HEK293 (cell line): ENCODE measurements at regions not wholly inside any gene's neighbourhood (a gene's known extent, or its start where the extent isn't known, plus 50 kb on each side); places are given as distances from the start of the nearest gene placed in this dataset.

Experiments
- CTCF ChIA-PET: fragments of 350-600 bp; formaldehyde crosslinking; extraction: SDS; loops from one replicate; lab custom pipeline; 2021; ENCODE audit warnings: antibody characterized with exemption; lab: Yijun Ruan, JAX
- POLR2A ChIA-PET: fragments of 300-600 bp; formaldehyde crosslinking; extraction: SDS; loops from one replicate; lab custom pipeline; 2020; ENCODE audit warnings: antibody characterized with exemption, inconsistent platforms; lab: Yijun Ruan, JAX
- H3K27ac ChIP-seq: fragments of 200-500 bp; sonication (Bioruptor generic); 2 replicates; pipeline ENCODE4 v1.5.1; 2014; ENCODE audit warnings: low read depth, low read length, control low read depth, inconsistent platforms; ENCODE audit errors: extremely low read depth
- H3K36me3 ChIP-seq, 2 experiments: fragments of 200-500 bp in 1 of 2; sonication (Bioruptor generic) in 1 of 2; 1 replicate in 1 of 2; 2 replicates in 1 of 2; pipeline ENCODE4 v1.5.1; 2014 to 2017; ENCODE audit warnings: inconsistent platforms in 2 of 2, low read length in 2 of 2; ENCODE audit not compliant: control insufficient read depth in 2 of 2, insufficient read depth in 1 of 2
- H3K4me1 ChIP-seq: fragments of 200-500 bp; sonication (Bioruptor generic); 2 replicates; pipeline ENCODE4 v1.5.1; 2014; ENCODE audit warnings: mild to moderate bottlenecking, low read length, inconsistent platforms; ENCODE audit not compliant: control insufficient read depth, insufficient read depth
- H3K4me3 ChIP-seq: 2 replicates; pipeline ENCODE4 v1.5.1; 2011; ENCODE audit warnings: low read depth, mild to moderate bottlenecking, control low read depth, low read length, moderate library complexity
- H3K9me3 ChIP-seq: fragments of 200-500 bp; sonication (Bioruptor generic); 2 replicates; pipeline ENCODE4 v1.5.1; 2014; ENCODE audit warnings: low read depth, low read length, inconsistent platforms; ENCODE audit not compliant: control insufficient read depth, insufficient read depth
- ATF2 ChIP-seq: fragments of 450-650 bp; formaldehyde crosslinking; IDR thresholded peaks from 2 replicates; pipeline ENCODE4 v1.5.1; 2016; ENCODE audit warnings: missing biosample characterization, missing genetic modification characterization, low read depth
- INSM2 ChIP-seq: fragments of 450-650 bp; formaldehyde crosslinking; IDR thresholded peaks from 2 replicates; pipeline ENCODE4 v1.5.1; 2016; ENCODE audit warnings: missing biosample characterization, missing genetic modification characterization
- YY2 ChIP-seq: fragments of 450-650 bp; formaldehyde crosslinking; IDR thresholded peaks from 2 replicates; pipeline ENCODE4 v1.5.1; 2016; ENCODE audit warnings: missing biosample characterization, missing genetic modification characterization
- ZBTB7A ChIP-seq: fragments of 450-650 bp; formaldehyde crosslinking; IDR thresholded peaks from 2 replicates; pipeline ENCODE4 v1.5.1; 2016; ENCODE audit warnings: low read depth, missing biosample characterization, missing genetic modification characterization
- ZBTB8A ChIP-seq: fragments of 450-650 bp; formaldehyde crosslinking; IDR thresholded peaks from 2 replicates; pipeline ENCODE4 v1.5.1; 2016; ENCODE audit warnings: missing biosample characterization, missing genetic modification characterization
- ZNF157 ChIP-seq: fragments of 450-650 bp; formaldehyde crosslinking; IDR thresholded peaks from 2 replicates; pipeline ENCODE4 v1.5.1; 2016; ENCODE audit warnings: missing biosample characterization, missing genetic modification characterization
- ZNF274 ChIP-seq, 2 experiments: fragments of 200-500 bp in 1 of 2; fragments of 450-650 bp in 1 of 2; sonication (Bioruptor generic) in 1 of 2; formaldehyde crosslinking in 1 of 2; IDR thresholded peaks; 2 replicates each; pipeline versions ENCODE4 v1.5.1 to v1.6.1; 2014 to 2016; ENCODE audit warnings: borderline replicate concordance in 1 of 2, inconsistent platforms in 1 of 2, low read length in 1 of 2, missing biosample characterization in 1 of 2, missing genetic modification characterization in 1 of 2
- ZNF37A ChIP-seq: fragments of 450-650 bp; IDR thresholded peaks from 2 replicates; pipeline ENCODE4 v1.5.1; 2018; ENCODE audit warnings: missing biosample characterization, missing genetic modification characterization
- ZNF416 ChIP-seq: fragments of 450-650 bp; formaldehyde crosslinking; IDR thresholded peaks from 2 replicates; pipeline ENCODE4 v1.5.1; 2016; ENCODE audit warnings: missing biosample characterization, missing genetic modification characterization
- ZNF423 ChIP-seq: fragments of 450-650 bp; formaldehyde crosslinking; IDR thresholded peaks from 2 replicates; pipeline ENCODE4 v1.5.1; 2016; ENCODE audit warnings: missing biosample characterization, missing genetic modification characterization
- ZNF426 ChIP-seq: fragments of 450-650 bp; formaldehyde crosslinking; IDR thresholded peaks from 2 replicates; pipeline ENCODE4 v1.5.1; 2017; ENCODE audit warnings: missing biosample characterization, missing genetic modification characterization, mild to moderate bottlenecking, inconsistent platforms, moderate library complexity
- ZNF510 ChIP-seq: fragments of 450-650 bp; formaldehyde crosslinking; IDR thresholded peaks from 2 replicates; pipeline ENCODE4 v1.5.1; 2018; ENCODE audit warnings: mild to moderate bottlenecking, missing genetic modification characterization, missing biosample characterization; ENCODE audit not compliant: insufficient replicate concordance
- ZNF518A ChIP-seq: fragments of 450-650 bp; formaldehyde crosslinking; conservative IDR thresholded peaks from 2 replicates; pipeline ENCODE4 v1.5.1; 2016; ENCODE audit warnings: low read depth, missing biosample characterization, missing genetic modification characterization
- ZNF558 ChIP-seq: fragments of 450-650 bp; formaldehyde crosslinking; IDR thresholded peaks from 2 replicates; pipeline ENCODE4 v1.5.1; 2016; ENCODE audit warnings: missing biosample characterization, missing genetic modification characterization
- ZNF624 ChIP-seq: fragments of 450-650 bp; formaldehyde crosslinking; IDR thresholded peaks from 2 replicates; pipeline ENCODE4 v1.5.1; 2017; ENCODE audit warnings: missing biosample characterization, missing genetic modification characterization
- ZNF639 ChIP-seq: fragments of 450-650 bp; formaldehyde crosslinking; IDR thresholded peaks from 2 replicates; pipeline ENCODE4 v1.5.1; 2016; ENCODE audit warnings: missing biosample characterization, missing genetic modification characterization
- ZNF645 ChIP-seq: fragments of 450-650 bp; formaldehyde crosslinking; IDR thresholded peaks from 2 replicates; pipeline ENCODE4; 2016; ENCODE audit warnings: missing biosample characterization, missing genetic modification characterization
- ZNF670 ChIP-seq: fragments of 450-650 bp; formaldehyde crosslinking; IDR thresholded peaks from 2 replicates; pipeline ENCODE4 v1.5.1; 2016; ENCODE audit warnings: missing biosample characterization, missing genetic modification characterization, low read depth

- H3K27ac ChIP-seq: no peak overlapping the region
- CTCF ChIA-PET: interaction anchor here (0.6 kb wide), 1 partner anchor 460 kb away, joined by 3 read pairs; no protein-coding TSS in a partner anchor
- H3K4me3 ChIP-seq: no peak overlapping the region
These were observed 204.2 kb upstream of the HS6ST1 start for GRCh38 chr2:128522829-128523228.

More at GRCh38 chr2:128522829-128523228, 204.2 kb upstream of the HS6ST1 start:
- POLR2A ChIA-PET: no interaction called here
- Histone ChIP-seq H3K4me1 (no peaks in the 10 kb centered on the region), H3K9me3 (no peaks in the 10 kb centered on the region), H3K36me3 (no peaks in the 10 kb centered on the region)
- TF ChIP-seq ZNF416 (tag by site-specific recombination) (no peak), ZNF558 (tag by site-specific recombination) (no peak), ZNF423 (tag by site-specific recombination) (no peak), ZBTB8A (tag by site-specific recombination) (no peak), ATF2 (no peak), YY2 (tag by site-specific recombination) (no peak), ZBTB7A (tag by site-specific recombination) (no peak), ZNF274 (IDR thresholded peaks at IDR 0.05; ENCODE audit: low read length) (no peak), ZNF274 (tag by site-specific recombination; IDR thresholded peaks at IDR 0.05; ENCODE audit: borderline replicate concordance) (no peak), ZNF645 (tag by site-specific recombination) (no peak), ZNF426 (tag by site-specific recombination) (no peak), ZNF37A (tag by site-specific recombination) (no peak), ZNF624 (tag by site-specific recombination) (no peak), ZNF670 (tag by site-specific recombination) (no peak), ZNF639 (tag by site-specific recombination) (no peak), ZNF157 (tag by site-specific recombination) (no peak), ZNF510 (tag by site-specific recombination) (no peak), INSM2 (tag by site-specific recombination) (no peak), ZNF518A (tag by site-specific recombination) (no peak)
